ENCODE measurements at regions not wholly inside any gene's neighbourhood (a gene's known extent, or its start where the extent isn't known, plus 50 kb on each side); places are given as distances from the start of the nearest gene placed in this dataset.

DNA sequence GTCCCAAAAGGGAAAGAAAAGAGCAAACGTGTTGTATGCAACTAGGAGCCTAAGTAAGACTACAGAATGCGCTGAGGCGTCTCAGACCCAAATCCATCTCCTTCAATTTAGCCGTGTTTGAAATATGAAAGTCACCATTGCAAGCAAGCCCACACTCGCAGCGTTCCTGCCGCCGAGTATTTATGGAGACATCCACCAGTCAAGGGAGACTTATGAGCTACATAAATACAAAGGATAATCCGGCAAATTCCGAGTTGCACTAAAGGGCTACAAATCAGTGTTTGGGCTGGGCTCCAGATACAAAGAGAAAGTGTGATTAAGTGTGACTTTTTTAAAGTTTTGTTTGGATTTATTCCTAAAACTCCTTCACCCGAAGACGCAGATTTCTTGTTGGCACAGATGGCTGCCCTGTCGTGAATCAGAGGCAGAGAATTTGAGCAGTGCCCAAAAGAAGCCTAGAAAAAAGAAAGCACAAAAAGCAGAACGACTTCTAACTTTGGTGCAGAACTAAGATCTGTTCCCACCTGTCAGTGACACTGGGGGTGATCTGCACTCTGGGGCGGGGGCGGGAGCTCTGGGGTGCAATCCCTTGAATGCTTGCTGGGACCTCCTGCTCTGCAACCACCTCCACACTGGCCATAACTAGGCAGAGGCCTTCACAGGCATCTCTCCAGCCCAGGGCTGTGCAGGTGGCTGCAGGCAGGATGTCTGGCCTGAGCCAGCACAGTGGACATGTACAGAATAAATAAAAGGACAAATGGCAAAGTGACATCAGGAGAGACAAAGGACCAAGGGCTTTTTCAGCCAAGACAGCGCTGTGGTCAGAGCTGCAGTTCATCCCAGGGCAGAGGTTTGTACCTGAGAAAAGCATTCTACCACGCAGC lies 489.7 kb downstream of the NPHP4 start:
- TF ChIP-seq POLR2A (IDR thresholded peaks at IDR 0.05): no peak
- TF ChIP-seq, protein P1, sequence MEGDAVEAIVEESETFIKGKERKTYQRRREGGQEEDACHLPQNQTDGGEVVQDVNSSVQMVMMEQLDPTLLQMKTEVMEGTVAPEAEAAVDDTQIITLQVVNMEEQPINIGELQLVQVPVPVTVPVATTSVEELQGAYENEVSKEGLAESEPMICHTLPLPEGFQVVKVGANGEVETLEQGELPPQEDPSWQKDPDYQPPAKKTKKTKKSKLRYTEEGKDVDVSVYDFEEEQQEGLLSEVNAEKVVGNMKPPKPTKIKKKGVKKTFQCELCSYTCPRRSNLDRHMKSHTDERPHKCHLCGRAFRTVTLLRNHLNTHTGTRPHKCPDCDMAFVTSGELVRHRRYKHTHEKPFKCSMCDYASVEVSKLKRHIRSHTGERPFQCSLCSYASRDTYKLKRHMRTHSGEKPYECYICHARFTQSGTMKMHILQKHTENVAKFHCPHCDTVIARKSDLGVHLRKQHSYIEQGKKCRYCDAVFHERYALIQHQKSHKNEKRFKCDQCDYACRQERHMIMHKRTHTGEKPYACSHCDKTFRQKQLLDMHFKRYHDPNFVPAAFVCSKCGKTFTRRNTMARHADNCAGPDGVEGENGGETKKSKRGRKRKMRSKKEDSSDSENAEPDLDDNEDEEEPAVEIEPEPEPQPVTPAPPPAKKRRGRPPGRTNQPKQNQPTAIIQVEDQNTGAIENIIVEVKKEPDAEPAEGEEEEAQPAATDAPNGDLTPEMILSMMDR (IDR thresholded peaks at IDR 0.05): no peak

Data from right lobe of liver (tissue), 4 donors.